ENCODE measurements at regions not wholly inside any gene's neighbourhood (a gene's known extent, or its start where the extent isn't known, plus 50 kb on each side); places are given as distances from the start of the nearest gene placed in this dataset.

DNA sequence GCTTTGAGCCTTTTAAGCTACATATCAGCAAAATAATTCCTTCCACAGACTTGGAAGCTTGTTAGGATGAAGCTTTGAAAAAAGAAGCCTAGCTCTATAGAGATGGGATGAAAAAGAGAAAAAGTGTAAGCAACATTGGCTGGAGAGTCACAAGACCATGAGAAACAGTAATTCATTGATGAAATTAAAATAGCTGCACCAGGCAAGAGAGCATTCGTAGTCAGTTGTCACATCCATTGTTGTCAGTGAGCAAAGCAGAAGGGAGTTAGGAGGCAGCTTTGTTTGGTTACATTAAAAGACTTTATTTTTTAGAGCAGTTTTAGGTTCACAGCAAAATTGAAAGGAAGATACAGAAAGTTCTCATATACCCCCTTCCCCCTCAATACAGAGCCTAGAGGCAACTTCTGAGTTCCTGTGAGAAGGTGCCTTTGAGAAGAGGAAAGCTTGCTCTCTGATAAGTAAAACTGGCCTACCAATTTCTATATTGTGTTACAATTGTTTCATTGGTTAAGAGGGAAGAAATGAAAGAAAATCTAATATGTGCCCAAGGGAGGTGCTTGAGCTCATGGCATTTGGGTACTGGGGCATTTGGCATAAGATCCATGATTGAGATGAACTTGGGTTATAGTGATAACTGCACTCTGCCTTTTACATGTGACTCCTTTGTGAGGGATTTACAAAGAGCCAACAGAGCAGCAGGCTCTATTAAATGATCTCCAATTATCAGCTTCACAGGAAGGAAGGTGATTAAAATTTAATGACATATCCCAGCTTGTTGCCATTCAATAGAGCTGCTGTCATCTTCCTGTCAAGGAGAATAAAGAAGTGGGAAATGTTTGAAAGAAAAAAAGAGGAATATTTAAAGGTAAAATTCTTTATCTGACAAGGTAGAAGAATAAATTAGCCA is 361.3 kb upstream of the TMTC1 start:
- DNase-seq = no peak

DNA sequence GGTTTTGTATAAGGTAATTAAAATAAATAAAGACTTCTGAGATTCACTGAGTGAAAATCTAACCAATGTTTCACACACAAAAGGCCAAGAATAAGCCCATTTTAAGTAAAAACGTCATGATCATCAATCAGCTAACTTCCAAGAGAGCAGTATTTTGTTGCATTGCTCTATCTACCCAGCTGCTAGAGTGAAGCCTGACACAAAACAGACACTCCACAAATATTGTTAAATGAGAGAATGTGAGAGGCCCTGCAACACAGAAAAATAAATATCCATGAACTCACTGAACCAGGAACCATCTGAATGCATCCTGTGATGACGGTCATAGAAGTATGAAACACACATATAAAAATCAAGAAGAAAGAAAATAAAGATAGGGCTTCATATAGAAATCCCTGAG is 358.6 kb upstream of the TMTC1 start:
- DNase-seq = no peak

DNA sequence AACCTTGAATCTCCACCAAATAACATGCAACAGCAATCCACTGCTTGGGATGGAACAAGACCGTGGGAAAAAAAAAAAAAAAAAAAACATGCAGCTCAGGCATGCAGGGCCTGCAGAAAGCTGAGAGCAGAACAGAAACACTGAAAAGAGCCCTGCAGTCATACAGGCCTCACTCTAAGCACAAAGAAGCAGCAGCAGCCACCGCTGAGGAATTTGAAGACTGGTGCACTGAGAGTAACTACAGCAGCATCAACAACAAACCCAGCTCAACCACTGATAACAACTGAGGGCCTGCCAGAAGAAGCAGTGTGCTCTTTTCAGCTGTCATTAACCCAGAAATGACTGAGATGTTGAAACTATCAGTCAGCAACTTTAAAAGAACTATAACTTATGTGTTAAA is 354.7 kb upstream of the TMTC1 start:
- no peak for DNase-seq

DNA sequence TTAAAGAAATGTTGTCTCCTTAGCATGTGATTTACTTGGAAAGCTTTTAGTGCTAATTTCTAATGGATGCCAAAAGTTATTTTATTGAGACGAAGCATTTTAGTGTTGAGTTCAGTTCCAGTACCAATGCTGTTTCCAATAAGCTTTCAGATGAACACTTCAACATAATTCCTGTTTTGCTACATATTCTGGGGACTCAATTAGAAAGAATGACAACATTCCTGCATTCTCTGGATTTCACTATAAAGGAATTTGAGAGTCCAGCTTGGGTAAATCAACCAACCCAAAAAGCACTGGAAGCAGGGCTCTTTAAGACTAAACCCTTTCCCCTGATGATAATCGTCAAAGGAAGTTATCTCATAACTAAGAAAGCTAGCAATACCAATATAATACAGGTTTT is 353.0 kb upstream of the TMTC1 start:
- no peak for DNase-seq

DNA sequence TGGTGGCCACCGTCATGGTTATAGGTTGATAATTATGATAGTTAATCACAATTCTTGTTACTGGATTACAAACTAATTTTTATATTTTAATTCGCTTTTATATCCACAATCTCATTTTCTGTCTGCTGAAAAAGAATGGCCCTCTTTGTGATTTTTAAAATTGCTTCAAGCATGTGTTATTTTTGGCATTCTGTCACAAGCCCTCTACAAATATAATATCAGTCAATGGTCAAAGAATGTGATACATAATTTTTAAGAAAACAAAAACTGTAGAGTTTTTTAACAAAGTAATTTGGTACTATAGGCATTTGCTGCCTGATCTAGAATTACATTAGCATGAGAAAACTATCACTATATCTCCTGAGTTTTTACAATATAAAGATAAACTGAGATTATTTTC is 352.0 kb upstream of the TMTC1 start:
- DNase-seq = no peak

DNA sequence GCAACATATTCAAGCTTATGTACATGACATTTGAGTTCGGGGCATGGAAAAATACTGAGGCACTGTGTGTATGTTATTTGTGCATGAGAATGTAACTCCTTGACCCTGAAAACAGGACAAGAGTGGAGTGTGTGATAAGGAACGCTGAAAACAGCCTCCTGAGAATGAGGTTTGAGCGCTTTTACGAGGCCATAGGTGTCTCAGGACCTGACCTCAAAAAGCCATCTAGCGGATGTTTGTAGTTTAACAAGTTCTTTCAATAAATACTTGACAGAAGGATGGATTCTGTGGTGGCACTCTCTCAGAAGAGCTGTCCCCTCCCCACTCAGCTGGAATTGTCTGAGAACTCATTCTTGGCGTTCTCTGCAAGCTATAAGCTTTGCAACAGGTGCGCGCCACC is 350.5 kb upstream of the TMTC1 start:
- no peak for DNase-seq

DNA sequence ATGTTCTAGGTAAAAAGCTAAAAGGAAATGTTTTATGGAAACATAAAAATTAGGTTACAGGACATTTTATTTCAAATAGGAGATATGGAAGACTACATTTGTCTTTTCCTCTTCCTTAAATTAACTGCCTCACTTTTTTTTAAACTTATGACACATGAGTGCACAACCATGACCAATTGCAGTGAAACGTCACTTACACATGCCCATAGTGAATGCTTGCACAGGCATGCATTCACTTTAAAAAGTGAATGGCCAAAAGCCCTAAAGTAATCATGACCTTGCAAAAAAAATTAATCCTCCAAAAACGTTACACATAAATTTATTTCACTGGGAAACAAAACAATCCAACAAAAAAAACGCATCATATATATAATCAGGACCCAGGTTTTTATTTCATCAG is 343.2 kb upstream of the TMTC1 start:
- no peak for DNase-seq

DNA sequence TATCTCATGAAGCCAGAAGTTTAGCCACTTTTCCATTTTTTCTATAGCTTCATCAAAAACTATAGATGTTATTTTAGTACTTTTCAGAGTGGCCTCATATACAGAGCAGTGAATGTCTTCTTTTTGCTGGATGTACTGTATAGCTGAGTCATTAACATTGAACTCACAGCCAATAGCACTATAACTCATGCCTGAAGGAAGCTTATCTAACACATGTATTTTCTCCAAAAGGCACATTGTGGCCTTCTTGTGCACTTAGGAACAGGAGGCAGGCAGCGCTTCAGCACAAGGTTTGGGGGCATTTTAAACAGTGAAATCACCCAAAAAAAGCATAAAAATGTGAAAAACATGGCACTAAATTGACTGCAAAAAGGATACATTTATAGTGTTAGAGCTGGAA is 336.8 kb upstream of the TMTC1 start:
- DNase-seq = no peak

DNA sequence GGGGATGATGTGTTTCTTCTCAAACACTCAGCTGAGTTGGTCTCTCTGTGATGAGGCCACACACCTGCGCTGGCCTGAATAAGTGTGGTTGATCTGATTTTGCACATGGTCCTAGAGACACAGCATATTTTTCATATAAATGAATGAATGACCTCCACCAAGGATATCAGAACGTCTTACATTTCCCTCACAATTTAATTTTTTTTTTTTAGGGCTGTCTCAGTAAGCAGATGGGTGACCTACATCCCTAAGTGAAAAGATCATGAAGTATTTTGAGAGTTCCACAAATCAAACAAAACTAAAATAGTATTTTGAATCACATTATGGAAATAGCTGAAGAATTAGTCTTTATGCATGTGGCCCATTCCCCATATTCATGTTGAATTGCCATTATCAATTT is 333.7 kb upstream of the TMTC1 start:
- no peak for DNase-seq

DNA sequence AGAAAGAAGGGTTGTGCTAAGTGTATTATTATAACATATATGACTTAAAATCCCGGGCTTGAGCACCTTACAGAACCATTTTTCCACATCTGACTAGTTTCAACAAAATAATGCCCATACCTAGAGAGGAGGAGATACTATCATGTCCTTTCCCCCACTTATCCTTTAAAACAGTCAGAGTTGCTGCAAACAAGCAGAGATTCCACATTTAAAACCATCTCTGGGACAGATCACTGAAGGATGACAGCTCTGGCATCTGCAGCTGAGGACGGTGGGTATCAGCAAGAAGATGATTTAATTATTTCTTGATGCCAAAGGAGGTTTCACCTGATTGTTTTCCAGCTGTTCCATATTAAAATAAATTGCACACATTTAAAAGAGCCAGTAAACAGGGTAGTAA is 328.0 kb upstream of the TMTC1 start:
- DNase-seq = no peak

DNA sequence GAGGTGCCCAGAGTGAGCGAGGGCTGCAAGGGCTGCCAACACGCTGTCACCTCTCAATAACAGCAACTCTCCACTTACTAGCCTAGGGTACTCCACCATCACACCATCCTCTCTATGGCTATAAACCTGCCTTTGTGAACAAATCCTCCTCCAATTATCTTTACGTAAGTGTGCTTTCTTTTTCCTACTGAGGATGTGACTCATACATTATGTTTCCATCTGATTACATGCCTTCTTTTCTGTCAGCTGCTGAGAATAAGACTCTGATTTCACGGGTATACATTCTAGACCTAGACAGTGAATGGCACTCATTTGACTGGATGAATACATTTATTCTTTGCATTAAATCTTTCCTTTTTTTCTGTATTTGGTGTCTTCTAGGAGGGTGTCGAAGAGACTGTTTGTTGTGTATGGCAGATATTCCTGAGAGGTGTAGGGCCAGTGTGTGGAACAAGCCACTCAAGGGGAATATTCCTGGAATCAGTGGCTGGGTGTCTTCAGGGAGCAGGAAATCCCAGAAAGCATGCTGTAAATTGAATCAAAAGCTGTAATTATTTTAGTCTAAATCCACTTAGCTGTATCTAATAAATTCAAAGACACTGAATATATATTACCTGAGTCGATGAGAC is 327.3 kb upstream of the TMTC1 start:
- DNase-seq = no peak

DNA sequence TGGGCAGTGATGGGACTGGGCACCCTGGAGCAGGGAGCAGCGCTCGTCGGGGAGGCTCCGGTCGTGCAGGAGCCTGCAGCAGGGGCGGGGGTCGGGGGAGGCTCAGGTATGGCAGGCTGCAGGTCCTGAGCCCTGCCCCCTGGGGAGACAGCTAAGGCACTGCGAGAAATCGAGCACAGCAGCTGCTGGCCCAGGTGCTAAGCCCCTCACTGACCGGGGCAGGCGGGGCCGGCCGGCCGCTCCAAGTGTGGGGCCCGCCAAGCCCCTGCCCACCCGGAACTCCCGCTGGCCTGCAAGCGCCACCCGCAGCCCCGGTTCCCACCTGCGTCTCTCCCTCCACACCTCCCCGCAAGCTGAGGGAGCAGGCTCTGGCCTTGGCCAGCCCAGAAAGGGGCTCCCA is 326.8 kb upstream of the TMTC1 start:
- DNase-seq = no peak

DNA sequence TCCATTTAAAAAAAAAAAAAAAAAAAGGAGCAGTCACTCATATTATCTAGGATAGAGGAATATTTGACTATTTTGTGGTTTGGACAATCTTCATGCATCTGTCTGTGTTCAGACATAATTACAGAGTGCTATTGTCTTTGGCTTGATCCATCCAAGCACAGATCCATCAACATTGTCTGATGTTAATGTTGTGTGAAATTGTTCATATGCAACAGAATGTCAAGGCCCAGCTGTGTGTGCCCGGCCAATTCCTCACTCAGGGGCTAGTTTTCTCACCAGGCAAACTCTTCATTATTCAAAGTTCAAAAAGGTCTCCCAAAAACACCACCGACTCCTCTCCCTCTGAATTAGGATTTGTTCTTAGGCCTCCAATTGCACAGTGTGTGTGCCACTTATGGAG is 324.9 kb upstream of the TMTC1 start:
- DNase-seq = no peak

DNA sequence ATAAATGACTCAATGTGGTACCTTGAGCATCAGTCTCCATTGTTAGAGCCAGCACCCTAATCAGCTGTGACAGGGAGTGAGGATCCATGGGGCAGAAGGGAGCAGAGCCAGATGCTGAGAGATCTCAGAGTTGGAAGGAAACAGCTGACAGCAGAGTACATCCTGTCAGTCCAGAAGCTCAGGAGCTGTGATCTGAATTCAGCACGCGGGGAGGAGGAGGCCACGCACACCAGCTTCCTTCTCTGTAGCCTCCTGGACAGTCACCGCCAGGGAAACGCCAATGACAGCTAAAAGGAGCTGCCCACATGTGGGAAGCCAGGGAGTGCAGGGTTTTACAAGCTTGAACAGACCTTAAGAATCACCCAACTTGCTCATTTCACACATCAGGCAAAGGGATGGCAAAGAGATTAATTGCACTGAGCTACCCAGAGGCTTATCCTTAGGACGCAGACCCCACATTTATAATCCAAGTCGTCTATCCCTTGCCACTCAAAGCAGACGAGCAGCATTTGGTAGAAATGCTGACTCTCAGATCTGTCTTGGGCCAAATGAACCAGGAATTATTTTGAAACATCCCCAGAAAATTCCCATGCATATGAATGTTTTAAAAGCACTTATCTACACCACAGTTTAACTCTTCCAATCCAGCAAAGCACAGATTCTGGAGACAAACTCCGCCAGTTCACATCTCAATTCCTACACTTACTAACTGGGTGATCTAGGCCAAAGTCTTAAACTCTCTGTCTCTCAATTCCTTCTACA is 322.6 kb upstream of the TMTC1 start:
- no peak for DNase-seq

DNA sequence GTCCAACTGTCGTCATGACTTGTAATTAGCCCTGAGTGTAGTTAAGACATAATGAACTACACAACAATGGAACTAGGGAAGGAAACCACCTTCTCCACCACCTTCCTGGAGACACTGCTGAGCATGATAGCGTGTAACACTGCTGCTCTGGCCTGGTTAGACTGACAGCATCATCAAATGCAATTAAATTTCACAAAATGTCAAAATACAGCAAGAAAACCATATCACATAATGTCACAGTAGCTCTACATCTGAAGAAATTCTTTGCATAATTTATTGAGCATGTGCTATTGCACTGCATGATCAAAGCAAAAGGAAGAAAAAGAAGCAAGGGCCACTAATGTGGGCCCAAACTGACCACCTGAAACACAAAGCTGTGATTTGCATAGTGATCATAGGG is 321.8 kb upstream of the TMTC1 start:
- DNase-seq = no peak

DNA sequence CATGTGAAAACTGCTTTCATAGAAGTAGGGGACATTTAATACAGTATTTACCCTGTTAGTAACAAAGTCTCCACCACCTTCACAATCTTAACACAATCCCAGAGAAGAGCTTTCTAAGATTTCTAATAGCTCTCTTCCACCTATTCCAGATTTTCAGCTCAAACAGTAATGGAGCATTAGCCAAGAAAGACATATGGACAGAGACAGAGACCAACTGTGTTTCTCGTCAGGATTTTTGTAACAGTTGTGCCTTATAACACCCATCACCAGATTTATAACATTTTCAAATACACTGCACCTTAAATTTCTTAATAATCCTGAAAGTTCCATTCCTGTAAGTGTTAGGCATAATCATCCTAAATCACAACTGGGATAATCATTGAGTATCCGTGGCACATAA is 321.2 kb upstream of the TMTC1 start:
- no peak for DNase-seq

DNA sequence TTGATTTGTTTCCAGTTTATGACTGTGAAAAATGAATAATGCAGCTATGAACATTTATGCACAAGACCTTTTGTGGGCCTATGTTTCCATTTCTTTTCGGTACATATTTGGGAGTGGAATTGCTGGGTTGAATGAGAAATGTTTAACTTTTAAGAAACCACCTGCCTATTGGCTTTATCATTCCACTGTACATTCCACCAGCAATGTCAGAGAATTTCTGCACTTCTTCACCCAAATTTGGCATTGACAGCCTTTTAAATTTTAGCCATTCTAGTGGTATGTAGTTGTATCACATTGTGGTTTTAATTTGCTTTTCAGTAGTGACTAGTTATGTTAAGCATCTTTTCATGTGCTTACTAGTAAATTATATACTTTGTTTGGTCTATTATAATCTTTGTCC is 317.0 kb upstream of the TMTC1 start:
- no peak for DNase-seq

DNA sequence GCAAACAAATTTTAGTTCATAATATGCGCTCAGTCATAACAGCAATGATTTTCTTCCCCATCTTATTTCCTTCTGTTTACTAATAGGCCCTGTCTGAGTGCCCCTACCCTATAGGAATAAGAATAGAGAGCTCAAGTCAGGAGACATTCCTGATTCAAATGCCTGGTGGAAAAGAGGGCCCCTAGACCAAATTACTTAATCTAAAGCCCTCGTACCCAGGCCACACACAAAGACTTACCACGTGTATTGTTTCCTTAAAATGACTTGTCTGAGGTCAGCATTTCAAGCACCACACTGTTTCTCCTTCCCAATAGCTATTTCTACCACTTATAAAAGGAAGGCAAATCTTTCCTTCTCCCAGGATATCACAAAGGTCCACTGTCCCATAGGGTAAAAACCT is 314.9 kb upstream of the TMTC1 start:
- no peak for DNase-seq

DNA sequence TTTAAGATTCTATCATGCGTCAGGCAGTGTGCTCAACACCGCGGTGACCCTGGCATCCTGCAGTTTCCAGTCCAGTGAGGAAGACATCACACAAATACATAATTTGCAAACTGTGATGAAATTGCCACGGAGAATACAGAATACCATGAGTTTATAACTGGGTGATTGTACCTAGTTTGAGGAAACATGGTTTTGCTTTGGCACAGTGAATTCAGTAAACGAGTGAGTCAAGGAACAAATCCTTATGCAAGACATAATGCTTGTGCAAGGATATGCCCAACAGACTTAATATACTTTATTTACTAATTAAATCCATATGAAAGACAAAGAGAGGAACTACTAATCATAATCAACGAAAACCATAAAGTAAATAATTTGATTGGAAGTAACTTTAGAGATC is 311.8 kb upstream of the TMTC1 start:
- DNase-seq = no peak

DNA sequence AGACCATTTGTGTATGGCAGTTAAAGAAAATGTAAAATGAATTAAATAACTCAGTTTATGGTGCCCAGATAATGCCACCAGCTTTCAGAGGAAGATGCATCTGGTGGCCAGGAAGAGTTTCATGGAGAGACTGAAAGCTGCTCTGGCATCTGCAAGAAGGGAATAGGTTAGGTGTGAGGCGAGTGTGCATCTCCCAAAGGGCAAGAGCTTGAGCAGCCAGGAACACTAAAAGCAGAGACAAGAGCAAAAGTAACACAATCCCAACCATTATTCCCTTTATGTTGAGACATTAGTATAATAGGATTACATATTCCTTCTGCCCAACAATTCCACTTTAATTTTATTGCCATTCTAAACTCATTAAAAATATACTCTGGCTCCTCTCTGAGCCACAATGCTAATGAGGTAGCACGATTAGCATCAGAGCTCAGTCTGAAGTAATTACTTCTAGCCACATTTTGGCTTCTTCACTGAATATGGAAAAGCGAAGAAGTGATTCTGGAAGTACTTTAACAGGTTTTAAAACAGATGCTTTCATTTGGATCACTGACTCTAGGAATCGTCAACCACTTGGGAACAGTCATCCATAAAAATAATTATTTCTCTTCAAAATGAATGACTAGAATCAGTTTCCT is 309.4 kb upstream of the TMTC1 start:
- no peak for DNase-seq

DNA sequence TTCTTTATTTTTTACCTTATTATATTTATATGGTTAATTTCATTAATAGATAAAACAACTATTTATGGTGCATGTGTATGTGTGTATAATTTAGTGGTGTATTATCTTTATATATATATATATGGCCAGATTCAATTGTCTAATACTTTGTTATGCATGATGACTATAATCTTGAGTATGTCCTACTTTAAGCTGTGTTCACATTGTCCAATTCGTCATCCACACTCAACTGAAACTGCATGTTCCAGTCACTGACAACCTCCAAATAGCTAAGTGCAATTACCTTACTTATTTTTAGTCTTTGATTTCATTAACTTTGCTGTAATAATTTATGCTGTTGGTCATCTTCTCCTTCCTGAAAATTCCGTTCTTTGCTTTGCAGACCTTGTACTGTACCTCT is 306.5 kb upstream of the TMTC1 start:
- no peak for DNase-seq

DNA sequence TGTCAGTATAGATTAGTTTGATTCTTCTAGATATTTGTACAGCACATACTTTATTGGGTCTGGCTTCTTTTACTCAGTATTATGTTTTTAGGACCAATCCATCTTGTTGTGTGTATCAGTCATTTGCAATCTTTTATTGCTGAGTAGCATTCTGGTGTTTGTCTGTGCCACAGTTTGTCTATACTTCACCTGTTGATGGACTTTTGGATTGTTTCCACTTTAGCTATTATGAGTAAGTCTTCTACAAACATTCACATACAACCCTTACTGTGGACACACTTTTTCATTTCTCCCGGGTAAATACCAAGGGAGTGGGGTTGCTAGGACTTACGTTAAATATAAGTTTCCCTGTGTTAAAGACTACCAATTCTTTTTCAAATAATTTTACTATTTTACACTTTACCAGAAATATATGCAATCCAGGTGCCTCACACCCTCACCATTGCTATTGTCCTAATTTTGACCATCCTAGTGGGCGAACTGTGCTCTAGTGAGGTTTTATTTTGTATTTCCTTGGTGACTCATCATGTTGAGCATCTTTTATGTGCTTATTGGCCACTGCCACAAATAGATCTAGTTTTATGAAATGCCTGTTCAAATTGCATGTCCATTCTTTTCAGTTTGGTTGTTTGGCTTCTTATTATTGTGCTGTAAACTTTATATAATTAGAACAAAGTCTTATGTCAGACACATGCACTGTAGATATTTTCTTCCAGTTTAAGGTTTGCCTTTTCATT is 304.7 kb upstream of the TMTC1 start:
- DNase-seq = no peak

DNA sequence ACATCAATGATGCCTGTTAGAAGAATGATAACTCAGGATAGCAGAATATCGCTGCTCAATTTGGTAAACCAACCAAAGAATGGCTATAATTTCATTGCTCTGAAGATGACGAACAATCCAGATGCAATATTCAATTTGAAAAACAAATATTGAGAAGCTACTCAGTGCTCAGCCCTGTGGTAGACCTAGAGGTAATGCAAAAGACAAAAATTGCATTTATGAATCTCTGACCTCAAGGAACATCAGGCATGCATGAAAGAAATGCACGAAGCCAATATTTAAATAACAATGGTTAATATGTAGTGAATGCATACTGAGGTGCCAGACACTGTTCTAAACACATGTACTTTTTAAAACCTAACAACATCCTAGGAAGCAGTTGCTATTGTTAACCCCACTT is 298.6 kb upstream of the TMTC1 start:
- no peak for DNase-seq
